ENCODE measurements at regions not wholly inside any gene's neighbourhood (a gene's known extent, or its start where the extent isn't known, plus 50 kb on each side); places are given as distances from the start of the nearest gene placed in this dataset.

- TF ChIP-seq CTCF (IDR thresholded peaks at IDR 0.05) (no peak), EP300 (IDR thresholded peaks at IDR 0.05) (no peak)
Measured at GRCh38 chr1:59146056-59146455, 150.8 kb upstream of the FGGY start.

All from sigmoid colon (tissue), 4 donors.